GM23338 (cell line): ENCODE measurements at regions not wholly inside any gene's neighbourhood (a gene's known extent, or its start where the extent isn't known, plus 50 kb on each side); places are given as distances from the start of the nearest gene placed in this dataset.

Experiments used
- ATAC-seq: fragments of 200-7000 bp; cut with Tn5 transposase; 3 replicates; pipeline ENCODE4 v1.9.1; 2020
- DNase-seq: peaks from one replicate; pipeline ENCODE4 v3.0.0-alpha.2; 2015; ENCODE audit warnings: low spot score
- H2AFZ ChIP-seq: fragments of 200-600 bp; sonication (generic); 2 replicates; pipeline ENCODE4 v1.8.0; 2016; ENCODE audit warnings: antibody characterized with exemption, mild to moderate bottlenecking, moderate library complexity
- H3F3A ChIP-seq: fragments of 200-600 bp; sonication (generic); replicated peaks from 2 replicates; pipeline ENCODE4 v1.8.0; 2017; ENCODE audit warnings: antibody characterized with exemption, mixed run types, low read depth
- H3K27ac ChIP-seq: fragments of 200-600 bp; sonication (generic); 2 replicates; pipeline ENCODE4 v1.6.1; 2016; ENCODE audit warnings: low read depth
- H3K27me3 ChIP-seq: fragments of 200-600 bp; sonication (generic); 2 replicates; pipeline ENCODE4 v1.8.0; 2016; ENCODE audit warnings: mild to moderate bottlenecking, mixed run types, moderate library complexity; ENCODE audit not compliant: insufficient read depth
- H3K36me3 ChIP-seq: fragments of 200-600 bp; sonication (generic); 2 replicates; pipeline ENCODE4 v1.8.0; 2016; ENCODE audit warnings: mild to moderate bottlenecking; ENCODE audit not compliant: insufficient read depth
- H3K4me1 ChIP-seq: fragments of 200-600 bp; sonication (generic); 2 replicates; pipeline ENCODE4 v1.8.0; 2016; ENCODE audit warnings: mild to moderate bottlenecking, moderate library complexity; ENCODE audit not compliant: insufficient read depth
- H3K4me2 ChIP-seq: fragments of 200-600 bp; sonication (generic); 2 replicates; pipeline ENCODE4 v1.7.1; 2017; ENCODE audit warnings: mixed run types
- H3K4me3 ChIP-seq: fragments of 200-600 bp; sonication (generic); 2 replicates; pipeline ENCODE4 v1.6.1; 2016; ENCODE audit warnings: mixed run types
- H3K79me2 ChIP-seq: fragments of 200-600 bp; sonication (generic); replicated peaks from 2 replicates; pipeline ENCODE4 v1.8.0; 2017; ENCODE audit warnings: mild to moderate bottlenecking; ENCODE audit not compliant: insufficient read depth
- H3K9me2 ChIP-seq: fragments of 200-600 bp; sonication (generic); 2 replicates; pipeline ENCODE4 v1.8.0; 2017; ENCODE audit not compliant: insufficient read depth
- H4K20me1 ChIP-seq: fragments of 200-600 bp; sonication (generic); replicated peaks from 2 replicates; pipeline ENCODE4 v1.8.0; 2017; ENCODE audit warnings: mild to moderate bottlenecking; ENCODE audit not compliant: insufficient read depth
- H3K27ac Mint-ChIP-seq: 2 replicates; pipeline ENCODE4 v1.8.0; 2020; ENCODE audit warnings: inconsistent platforms, mild to moderate bottlenecking, moderate library complexity, mixed read lengths
- H3K27me3 Mint-ChIP-seq: 3 replicates; pipeline ENCODE4 v1.8.0; 2022; ENCODE audit warnings: low read depth, mild to moderate bottlenecking, moderate library complexity, mixed read lengths, inconsistent platforms; ENCODE audit not compliant: insufficient read depth, poor library complexity
- H3K36me3 Mint-ChIP-seq: 3 replicates; pipeline ENCODE4 v1.8.0; 2021; ENCODE audit warnings: low read depth, mild to moderate bottlenecking, inconsistent platforms, moderate library complexity, mixed read lengths
- H3K4me1 Mint-ChIP-seq: 3 replicates; pipeline ENCODE4 v1.8.0; 2020; ENCODE audit warnings: mild to moderate bottlenecking, inconsistent platforms, mixed read lengths
- H3K4me3 Mint-ChIP-seq: 3 replicates; pipeline ENCODE4 v1.8.0; 2021; ENCODE audit warnings: moderate library complexity, mild to moderate bottlenecking, inconsistent platforms, mixed read lengths
- H3K9me3 Mint-ChIP-seq: 3 replicates; pipeline ENCODE4 v1.8.0; 2020; ENCODE audit warnings: moderate library complexity, mild to moderate bottlenecking, inconsistent platforms, mixed read lengths
- CREB1 ChIP-seq: fragments of 250-450 bp; sonication (Bioruptor Pico); IDR thresholded peaks from 2 replicates; pipeline ENCODE4 v1.5.0; 2020; ENCODE audit warnings: low read depth, mild to moderate bottlenecking, moderate library complexity
- EZH2 ChIP-seq: fragments of 200-600 bp; sonication (generic); IDR thresholded peaks from one replicate; pipeline ENCODE4 v1.8.0; 2017; ENCODE audit warnings: antibody characterized with exemption, mild to moderate bottlenecking, low read depth; ENCODE audit not compliant: unreplicated experiment
- EZH2phosphoT487 ChIP-seq: fragments of 200-600 bp; sonication (generic); IDR thresholded peaks from one replicate; pipeline ENCODE4 v1.8.1; 2018; ENCODE audit warnings: antibody characterized with exemption; ENCODE audit not compliant: unreplicated experiment
- JUNB ChIP-seq: IDR thresholded peaks from one replicate; pipeline ENCODE4 v1.6.1; 2016; ENCODE audit warnings: antibody characterized with exemption; ENCODE audit not compliant: unreplicated experiment
- NANOG ChIP-seq: IDR thresholded peaks from 2 replicates; pipeline ENCODE4 v1.6.1; 2016; ENCODE audit warnings: antibody characterized with exemption, borderline replicate concordance
- POLR2AphosphoS5 ChIP-seq: IDR thresholded peaks from 2 replicates; pipeline ENCODE4 v1.6.1; 2016; ENCODE audit warnings: antibody characterized with exemption, low read depth
- STAT1 ChIP-seq: IDR thresholded peaks from one replicate; pipeline ENCODE4 v1.6.1; 2016; ENCODE audit warnings: antibody characterized with exemption; ENCODE audit not compliant: unreplicated experiment
- ZNF114 ChIP-seq: fragments of 250-450 bp; sonication (Bioruptor Pico); IDR thresholded peaks from 2 replicates; pipeline ENCODE4 v1.5.0; 2020; ENCODE audit warnings: mild to moderate bottlenecking, moderate library complexity
- ZNF331 ChIP-seq: fragments of 250-450 bp; sonication (Bioruptor Pico); IDR thresholded peaks from 2 replicates; pipeline ENCODE4 v1.5.0; 2020; ENCODE audit warnings: low read depth, mild to moderate bottlenecking, moderate library complexity
- TF ChIP-seq, protein P1 (sequence below): IDR thresholded peaks from 2 replicates; pipeline ENCODE4 v1.6.1; 2016; ENCODE audit warnings: antibody characterized with exemption
- TF ChIP-seq, protein P2 (sequence below): IDR thresholded peaks from one replicate; pipeline ENCODE4 v1.6.1; 2018; ENCODE audit warnings: antibody characterized with exemption; ENCODE audit not compliant: unreplicated experiment
- TF ChIP-seq, protein P3 (sequence below), 2 experiments: fragments of 200-600 bp in 1 of 2; sonication (generic) in 1 of 2; conservative IDR thresholded peaks; 2 replicates each; pipeline versions ENCODE4 v1.5.1 to v1.6.1; 2016 to 2017; ENCODE audit warnings: antibody characterized with exemption in 2 of 2, low read depth in 2 of 2, mild to moderate bottlenecking in 2 of 2, moderate library complexity in 1 of 2

DNA sequence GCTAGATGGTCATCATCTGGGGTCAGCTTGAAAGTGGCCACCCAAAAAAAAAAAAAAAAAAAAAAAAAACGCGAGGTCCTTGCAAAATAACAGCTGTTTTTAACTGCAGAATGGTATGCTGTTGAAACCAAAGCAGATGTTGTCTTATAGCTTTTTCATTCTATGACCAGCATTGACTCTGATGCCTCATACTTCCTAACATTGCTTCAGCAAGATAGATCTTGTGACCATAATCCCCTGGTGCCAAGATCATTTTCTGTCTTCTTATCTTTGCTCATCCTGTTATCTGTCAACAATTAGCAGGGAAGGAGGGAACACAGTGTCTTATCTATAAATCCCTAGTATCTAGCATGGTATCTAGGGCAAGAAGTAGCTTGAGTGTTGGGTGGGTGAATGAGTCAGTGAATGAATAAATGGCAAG lies 181.5 kb downstream of the PLPP3 start (continued):
- TF ChIP-seq, protein P1, sequence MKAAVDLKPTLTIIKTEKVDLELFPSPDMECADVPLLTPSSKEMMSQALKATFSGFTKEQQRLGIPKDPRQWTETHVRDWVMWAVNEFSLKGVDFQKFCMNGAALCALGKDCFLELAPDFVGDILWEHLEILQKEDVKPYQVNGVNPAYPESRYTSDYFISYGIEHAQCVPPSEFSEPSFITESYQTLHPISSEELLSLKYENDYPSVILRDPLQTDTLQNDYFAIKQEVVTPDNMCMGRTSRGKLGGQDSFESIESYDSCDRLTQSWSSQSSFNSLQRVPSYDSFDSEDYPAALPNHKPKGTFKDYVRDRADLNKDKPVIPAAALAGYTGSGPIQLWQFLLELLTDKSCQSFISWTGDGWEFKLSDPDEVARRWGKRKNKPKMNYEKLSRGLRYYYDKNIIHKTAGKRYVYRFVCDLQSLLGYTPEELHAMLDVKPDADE, result no peak
- TF ChIP-seq POLR2AphosphoS5, result no peak
- no peak for TF ChIP-seq ZNF331
- TF ChIP-seq NANOG, result no peak
- TF ChIP-seq EZH2, result no peak
- TF ChIP-seq STAT1, result no peak
- no peak for TF ChIP-seq ZNF114 (CRISPR knock-in tag)
- TF ChIP-seq JUNB, result no peak

DNA sequence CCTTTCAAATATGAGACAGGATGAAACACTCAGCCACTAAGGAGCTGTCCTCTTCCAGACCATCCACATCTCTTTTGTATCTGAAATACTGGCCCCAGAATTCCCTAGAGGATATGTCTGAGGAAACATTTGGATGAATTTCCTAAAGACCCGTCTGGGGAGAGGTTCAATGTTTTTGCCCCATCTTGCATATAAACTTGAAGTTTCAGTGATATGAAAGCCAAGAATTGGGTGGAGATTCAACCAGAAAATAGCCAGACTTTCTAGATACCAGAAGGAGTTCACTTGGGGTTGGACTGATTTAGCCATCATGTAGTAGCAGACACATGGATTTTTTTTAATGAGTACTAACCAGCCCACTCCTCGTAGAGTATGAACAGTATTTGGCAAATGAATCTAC lies 182.0 kb downstream of the PLPP3 start:
- Histone ChIP-seq H3K9me2 (peaks cover 16% of the 10 kb centered on the region), H3K4me1 (no peaks in the 10 kb centered on the region), H2AFZ (no peak overlapping the region), H3K4me2 (no peak overlapping the region), H4K20me1 (no peaks in the 10 kb centered on the region), H3K79me2 (no peaks in the 10 kb centered on the region), H3K36me3 (no peaks in the 10 kb centered on the region), H3K27me3 (no peaks in the 10 kb centered on the region), H3F3A (no peaks in the 10 kb centered on the region), H3K27ac (no peak overlapping the region), H3K4me3 (no peak overlapping the region)
- Mint-ChIP-seq H3K9me3 (no peaks in the 10 kb centered on the region), H3K27me3 (no peaks in the 10 kb centered on the region), H3K4me3 (no peak overlapping the region), H3K36me3 (no peaks in the 10 kb centered on the region), H3K4me1 (peaks cover 3% of the 10 kb centered on the region; the same call in 2 of the 3 replicates), H3K27ac (no peak overlapping the region)
- ATAC-seq (no peak), DNase-seq (no peak)
- TF ChIP-seq POLR2AphosphoS5 (no peak), ZNF114 (CRISPR knock-in tag) (no peak), NANOG (no peak), STAT1 (no peak), EZH2phosphoT487 (no peak), ZNF331 (no peak), CREB1 (CRISPR knock-in tag) (no peak), EZH2 (no peak), JUNB (no peak)
- TF ChIP-seq, protein P2, sequence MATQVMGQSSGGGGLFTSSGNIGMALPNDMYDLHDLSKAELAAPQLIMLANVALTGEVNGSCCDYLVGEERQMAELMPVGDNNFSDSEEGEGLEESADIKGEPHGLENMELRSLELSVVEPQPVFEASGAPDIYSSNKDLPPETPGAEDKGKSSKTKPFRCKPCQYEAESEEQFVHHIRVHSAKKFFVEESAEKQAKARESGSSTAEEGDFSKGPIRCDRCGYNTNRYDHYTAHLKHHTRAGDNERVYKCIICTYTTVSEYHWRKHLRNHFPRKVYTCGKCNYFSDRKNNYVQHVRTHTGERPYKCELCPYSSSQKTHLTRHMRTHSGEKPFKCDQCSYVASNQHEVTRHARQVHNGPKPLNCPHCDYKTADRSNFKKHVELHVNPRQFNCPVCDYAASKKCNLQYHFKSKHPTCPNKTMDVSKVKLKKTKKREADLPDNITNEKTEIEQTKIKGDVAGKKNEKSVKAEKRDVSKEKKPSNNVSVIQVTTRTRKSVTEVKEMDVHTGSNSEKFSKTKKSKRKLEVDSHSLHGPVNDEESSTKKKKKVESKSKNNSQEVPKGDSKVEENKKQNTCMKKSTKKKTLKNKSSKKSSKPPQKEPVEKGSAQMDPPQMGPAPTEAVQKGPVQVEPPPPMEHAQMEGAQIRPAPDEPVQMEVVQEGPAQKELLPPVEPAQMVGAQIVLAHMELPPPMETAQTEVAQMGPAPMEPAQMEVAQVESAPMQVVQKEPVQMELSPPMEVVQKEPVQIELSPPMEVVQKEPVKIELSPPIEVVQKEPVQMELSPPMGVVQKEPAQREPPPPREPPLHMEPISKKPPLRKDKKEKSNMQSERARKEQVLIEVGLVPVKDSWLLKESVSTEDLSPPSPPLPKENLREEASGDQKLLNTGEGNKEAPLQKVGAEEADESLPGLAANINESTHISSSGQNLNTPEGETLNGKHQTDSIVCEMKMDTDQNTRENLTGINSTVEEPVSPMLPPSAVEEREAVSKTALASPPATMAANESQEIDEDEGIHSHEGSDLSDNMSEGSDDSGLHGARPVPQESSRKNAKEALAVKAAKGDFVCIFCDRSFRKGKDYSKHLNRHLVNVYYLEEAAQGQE, result no peak
- TF ChIP-seq, protein P3, sequence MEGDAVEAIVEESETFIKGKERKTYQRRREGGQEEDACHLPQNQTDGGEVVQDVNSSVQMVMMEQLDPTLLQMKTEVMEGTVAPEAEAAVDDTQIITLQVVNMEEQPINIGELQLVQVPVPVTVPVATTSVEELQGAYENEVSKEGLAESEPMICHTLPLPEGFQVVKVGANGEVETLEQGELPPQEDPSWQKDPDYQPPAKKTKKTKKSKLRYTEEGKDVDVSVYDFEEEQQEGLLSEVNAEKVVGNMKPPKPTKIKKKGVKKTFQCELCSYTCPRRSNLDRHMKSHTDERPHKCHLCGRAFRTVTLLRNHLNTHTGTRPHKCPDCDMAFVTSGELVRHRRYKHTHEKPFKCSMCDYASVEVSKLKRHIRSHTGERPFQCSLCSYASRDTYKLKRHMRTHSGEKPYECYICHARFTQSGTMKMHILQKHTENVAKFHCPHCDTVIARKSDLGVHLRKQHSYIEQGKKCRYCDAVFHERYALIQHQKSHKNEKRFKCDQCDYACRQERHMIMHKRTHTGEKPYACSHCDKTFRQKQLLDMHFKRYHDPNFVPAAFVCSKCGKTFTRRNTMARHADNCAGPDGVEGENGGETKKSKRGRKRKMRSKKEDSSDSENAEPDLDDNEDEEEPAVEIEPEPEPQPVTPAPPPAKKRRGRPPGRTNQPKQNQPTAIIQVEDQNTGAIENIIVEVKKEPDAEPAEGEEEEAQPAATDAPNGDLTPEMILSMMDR (conservative IDR thresholded peaks at IDR 0.05; ENCODE audit: low read depth in 2 of 2), result no peak
- TF ChIP-seq, protein P1, result no peak
